NOMO-1 treated with DMSO at 0.1 percent for 48 hours (cell line): ENCODE measurements at regions not wholly inside any gene's neighbourhood (a gene's known extent, or its start where the extent isn't known, plus 50 kb on each side); places are given as distances from the start of the nearest gene placed in this dataset.

Experiments
- DNase-seq: peaks from one replicate; lab custom pipeline; 2025; ENCODE audit not compliant: unreplicated experiment; lab: John Stamatoyannopoulos, UW

DNA sequence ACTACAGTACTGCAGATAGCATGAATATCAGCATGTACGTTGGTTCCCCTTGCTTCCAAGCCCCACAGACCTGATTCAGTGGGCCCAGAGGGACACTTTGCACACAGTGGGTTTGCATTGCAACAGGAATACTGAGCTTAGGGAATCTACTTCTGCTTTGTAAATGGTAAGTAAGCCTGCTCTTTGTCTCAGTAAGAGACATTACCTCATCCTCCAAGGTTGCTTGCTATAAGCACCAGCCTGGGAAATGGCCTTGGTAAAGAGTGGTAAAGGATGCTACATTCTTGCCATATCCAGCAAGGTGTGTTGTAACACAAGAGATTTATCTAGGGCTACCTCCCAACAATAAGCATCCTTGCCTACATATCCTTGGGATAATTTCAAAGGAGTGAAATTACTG is 730.5 kb downstream of the INHBA start:
- no peak for DNase-seq

DNA sequence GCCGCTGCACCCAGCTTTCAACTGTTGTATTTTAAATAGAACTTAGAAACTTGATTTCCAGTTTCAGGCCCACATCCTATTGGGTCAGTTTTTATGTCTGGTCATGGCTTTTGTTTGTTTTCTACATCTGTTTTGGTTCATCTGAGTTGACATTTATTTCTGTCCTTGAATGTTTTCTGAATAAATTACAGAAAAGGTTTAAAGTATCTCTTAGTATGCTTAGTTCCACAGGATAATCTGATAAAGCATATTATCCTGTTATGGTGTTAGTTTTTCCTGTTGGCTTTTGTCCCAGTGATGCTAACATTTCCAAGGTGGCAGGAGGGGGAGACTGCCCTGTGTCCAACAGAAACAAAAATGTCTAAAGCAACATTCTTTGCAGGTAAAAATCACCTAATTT is 733.2 kb downstream of the INHBA start:
- DNase-seq, result no peak

DNA sequence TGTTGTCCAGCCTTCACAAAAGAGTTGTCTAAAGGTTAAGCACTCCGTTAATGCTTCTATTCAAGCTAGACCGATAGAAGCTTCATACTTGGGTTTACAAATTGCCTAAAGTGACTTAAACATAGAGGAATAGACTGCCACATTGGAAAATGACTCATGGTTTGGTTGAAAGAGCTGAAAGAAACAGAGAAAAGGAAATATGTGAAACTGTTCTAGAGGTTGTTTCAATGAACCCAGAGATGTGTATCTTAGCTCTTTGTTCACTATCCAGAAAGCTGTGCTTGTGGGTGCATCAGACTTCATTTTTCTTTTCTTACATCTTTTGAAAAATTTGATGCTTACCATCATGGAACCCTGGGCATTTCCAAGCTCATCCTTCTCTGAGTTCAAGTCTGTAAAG is 736.2 kb downstream of the INHBA start:
- no peak for DNase-seq

DNA sequence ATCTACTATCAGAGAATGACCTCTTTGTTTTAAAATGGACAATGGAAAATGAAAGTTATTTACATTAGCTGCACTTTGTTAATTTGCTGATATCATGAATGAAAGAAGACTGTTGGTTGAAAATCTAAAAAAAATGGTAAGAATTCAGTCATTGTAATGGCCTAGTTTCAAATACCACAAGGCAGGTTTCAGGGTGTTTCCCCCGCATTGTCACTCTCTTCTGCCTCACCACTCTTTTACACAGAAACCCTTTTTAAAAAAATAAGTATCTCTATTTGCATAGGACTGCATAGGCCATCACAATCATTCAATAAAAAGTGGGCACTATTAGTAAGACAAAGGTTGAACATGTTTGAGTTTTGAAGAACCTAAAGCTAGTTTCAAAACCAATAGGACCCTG is 737.1 kb downstream of the INHBA start:
- no peak for DNase-seq

DNA sequence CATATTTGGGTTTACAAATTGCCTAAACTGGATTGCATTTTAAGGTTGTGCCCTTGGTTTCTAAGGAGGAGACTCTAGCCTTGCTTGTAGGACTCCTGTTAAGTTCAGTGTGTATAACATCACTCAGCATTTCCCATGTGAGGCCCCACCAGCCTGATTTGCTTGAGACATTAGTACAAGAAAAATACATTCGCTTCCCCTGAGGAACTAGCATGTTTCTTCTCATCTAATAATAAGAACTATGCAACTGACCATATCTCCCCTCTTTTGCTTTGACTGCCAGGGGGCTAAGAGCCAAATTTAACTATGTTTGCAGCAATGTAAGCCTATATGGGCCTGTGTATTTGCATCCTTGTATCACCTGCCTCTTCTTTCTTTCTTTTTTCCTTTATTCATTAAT is 737.9 kb downstream of the INHBA start:
- no peak for DNase-seq

DNA sequence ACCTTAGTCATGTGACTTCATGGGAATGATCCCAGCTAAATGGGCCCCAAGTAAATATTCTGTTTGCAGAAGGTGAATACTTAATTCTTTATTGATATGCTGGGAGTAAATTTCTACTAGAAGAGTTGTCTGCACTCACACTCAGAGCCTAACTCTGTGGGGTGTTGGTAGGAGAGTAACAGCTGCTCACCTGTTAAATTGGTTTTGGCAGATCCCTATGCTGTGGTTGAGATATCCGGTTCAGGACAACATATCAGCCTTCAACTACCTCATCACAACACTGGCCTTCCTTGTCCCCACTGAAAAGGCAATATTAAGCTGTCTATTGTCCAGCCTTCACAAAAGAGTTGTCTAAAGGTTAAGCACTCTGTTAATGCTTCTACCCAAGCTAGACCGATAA is 738.3 kb downstream of the INHBA start:
- no peak for DNase-seq

DNA sequence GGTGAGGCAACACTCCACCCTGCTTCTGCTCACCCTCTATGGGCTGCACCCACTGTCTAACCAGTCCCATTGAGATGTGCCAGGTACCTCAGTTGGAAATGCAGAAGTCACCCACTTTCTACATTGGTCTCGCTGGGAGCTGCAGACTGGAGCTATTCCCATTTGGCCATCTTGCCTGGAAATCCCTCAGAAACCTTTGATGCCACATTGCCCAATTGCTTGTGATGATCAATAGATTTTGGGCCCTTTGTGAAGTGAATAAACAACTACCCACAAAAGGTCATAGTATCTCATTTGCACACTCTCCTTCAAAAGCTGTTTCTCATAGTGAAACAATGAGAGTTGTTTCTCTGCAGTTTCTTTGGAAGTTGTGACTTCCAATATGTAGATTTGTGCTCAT is 742.9 kb downstream of the INHBA start:
- no peak for DNase-seq

DNA sequence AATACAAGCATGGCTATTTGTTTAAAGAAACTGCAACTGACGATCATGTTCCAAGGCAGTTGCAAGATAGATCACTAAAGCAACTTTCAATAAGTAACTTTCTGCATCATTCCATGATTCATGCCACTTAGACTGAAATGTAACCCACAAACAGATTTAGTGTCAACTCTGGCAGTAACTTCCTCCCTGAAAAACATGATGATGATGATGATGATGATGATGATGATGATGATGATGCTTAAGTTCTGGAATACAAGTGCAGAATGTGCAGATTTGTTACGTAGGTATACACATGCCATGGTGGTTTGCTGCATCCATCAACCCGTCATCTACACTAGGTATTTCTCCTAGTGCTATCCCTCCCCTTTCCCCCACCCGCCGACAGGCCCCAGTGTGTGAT is 754.7 kb downstream of the INHBA start:
- DNase-seq, result no peak

DNA sequence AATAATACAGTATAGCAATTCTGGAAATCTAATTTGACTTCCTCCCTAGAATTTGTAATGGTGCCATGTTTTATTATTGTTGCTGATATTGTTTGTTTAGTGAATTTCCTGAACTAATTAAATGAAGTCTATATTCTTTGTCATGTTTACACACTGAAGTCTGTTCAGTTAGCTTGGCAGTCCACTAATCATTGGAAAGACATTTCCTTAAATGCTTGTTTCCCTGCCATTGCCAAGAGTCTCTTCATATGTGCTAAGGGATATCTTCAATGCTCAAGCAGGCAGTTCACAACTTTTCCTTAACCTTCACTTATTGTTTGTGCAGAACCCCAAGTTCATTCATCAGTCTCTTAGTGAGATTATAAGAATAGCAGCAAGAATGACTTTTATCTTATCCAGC is 755.3 kb downstream of the INHBA start:
- DNase-seq, result no peak

DNA sequence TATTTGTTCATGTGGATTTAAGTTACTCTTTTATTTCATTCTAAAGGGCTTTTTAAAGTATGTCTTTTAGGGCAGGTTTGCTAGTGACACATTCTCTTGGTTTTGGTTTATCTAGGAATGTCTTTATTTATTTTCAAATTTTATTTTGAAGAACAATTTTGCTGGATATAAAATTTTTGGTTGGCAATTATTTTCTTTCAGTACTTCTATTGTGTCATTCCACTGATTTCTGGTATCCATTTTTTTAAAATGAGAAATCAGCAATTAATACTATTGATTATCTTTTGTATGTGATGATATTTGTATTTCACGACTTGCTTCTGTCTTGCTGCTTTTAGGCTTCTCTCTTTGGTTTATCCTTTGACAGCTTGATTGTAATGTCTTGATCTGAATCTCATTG is 756.3 kb downstream of the INHBA start:
- DNase-seq, result no peak

DNA sequence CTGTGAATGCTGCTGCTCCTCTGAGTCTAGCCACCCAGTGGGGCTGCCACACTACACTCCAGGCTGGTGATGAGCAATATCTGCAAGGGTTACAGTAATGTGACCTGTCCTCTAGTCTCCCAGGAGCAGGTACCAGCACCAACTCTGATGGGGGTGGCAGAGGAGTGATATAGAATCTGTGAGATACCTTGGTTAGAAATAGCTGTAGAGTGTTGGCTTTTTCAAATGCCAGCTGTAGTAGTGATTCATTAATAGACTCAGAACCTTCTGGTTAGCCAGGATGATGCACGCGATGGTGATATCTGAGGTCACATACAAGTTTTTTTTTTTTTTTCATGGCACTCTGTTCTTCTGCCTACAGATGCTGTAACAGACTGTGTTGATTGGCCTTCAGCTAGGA is 757.1 kb downstream of the INHBA start:
- DNase-seq, result no peak

DNA sequence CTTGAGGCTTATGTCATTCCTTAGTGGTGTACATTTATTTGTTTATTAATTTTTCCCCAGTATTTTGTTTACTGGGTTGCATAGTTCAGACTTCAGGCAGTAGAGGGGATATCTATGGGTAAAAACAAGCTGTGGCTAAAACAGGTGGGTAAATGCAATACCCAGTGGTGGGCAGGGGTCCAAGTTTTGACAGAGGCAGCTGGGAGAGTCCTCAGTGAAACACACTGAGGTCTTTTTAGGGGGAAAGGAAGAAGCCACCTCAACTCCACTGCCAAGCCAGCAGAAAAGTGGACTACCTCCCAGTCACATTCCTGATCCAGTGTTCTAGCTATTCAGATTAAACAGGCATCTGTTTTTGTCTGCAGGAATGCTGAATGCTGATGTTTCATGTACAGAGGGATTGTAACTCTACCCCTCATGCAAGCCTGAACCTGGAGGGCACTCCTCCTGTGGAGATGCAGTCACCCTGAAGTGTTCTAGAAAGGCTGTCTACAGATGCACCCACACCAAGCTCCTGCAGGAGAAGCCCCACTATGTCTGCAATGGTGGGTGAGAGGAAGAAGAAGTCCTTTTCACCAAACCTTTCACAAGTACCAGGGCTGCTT is 757.8 kb downstream of the INHBA start:
- DNase-seq, result no peak

DNA sequence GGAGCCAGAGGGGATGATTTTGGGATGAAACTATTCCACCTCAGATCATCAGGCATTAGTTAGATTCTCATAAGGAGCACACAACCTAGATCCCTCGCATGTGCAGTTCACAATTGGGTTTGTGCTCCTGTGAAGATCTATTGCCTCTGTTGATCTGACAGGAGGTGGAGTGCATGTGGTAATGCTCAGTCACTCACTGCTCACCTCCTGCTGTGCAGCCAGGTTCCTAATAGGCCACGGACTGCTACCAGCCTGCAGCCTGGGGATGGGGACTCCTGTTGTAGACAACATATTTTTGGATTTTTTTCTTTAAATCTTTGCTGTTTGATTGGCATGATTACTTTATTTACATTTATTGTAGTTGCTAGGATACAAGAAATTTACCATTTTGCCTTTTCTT is 765.0 kb downstream of the INHBA start:
- no peak for DNase-seq

DNA sequence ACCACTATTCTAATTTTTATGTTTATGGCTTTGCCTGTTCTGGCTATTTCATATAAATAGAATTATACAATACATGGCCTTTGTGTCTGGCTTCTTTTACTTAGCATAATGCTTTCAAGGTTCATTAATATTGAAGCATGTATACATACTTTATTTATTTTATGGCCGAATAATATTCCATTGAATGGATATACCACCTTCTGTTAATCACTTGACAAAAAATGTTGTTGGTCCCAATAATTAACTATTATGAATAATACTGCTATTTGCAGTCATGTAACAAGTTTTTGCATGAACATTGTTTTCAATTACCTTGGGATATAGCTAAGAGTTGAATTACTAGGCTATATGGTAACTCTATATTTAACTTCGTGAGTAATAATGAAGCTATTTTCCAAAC is 767.5 kb downstream of the INHBA start:
- DNase-seq, result no peak

DNA sequence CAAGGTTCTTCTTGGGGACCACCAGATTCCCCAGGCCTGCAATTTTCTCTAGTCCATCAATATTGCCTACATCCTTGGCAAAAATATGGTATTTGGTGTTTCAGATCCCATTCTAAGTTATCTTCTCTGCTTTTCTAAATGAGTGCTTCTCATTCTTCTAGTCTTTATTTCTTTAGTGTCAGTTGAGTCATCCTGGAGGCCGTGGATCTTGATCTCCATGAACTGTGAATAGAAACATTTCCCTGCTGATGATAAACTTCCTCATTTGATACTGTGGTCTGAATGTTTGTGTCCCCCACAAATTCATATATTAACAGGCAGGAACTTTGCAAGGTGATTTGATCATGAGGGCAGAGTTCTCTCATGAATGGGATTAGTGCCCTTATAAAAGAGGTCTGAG is 779.3 kb downstream of the INHBA start:
- no peak for DNase-seq

DNA sequence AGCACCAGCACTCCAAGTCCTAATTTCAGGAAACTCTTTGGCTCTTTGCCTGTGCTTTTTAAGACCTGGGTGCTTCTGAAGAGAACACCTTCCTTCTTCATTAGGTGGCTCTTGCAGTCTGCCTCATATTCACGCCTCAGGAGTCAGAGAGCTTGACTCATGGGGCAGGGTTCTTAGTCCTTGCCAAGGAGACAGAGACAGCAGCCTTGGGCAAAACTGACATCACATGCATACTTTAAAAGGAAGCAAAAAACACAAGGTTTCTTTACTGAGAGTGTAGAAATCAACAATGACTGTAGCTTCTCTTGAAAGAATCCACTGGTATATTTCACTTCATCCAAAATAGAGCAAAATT is 780.6 kb downstream of the INHBA start:
- DNase-seq, result no peak

DNA sequence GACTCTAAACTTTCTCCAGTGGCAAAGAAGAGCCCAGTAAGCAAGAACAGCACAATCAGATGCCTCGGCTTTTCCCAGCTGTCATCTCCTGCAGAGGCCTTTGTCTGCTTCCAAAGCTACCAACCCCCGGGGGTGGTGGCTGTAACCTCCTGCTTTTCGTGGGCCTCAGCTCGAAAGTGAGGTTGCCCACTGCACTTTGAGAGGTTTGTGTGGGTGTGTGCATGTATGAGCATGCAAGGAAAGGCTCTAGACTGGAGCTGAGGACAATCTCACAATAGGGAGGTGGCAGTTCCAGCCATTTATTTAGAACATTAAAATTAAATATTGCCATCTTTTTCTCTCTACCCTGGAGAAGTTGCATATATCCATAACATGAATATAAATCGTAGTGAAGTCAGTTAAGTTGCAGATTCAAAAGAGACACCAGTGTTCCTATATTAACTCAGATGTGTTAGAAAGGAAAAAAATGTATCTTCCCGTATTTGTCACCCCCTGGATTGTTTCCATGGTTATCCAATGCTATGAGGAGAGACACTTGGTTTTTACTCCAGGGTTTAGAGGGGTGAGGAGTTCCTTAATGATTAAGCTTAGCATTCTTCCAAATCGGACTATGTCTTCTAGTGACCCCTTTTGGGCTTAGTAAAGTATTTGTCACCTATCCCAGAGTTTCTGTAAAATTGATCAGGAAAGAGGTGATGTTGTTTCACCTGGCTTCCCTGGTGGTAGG is 781.1 kb downstream of the INHBA start:
- DNase-seq, result no peak

DNA sequence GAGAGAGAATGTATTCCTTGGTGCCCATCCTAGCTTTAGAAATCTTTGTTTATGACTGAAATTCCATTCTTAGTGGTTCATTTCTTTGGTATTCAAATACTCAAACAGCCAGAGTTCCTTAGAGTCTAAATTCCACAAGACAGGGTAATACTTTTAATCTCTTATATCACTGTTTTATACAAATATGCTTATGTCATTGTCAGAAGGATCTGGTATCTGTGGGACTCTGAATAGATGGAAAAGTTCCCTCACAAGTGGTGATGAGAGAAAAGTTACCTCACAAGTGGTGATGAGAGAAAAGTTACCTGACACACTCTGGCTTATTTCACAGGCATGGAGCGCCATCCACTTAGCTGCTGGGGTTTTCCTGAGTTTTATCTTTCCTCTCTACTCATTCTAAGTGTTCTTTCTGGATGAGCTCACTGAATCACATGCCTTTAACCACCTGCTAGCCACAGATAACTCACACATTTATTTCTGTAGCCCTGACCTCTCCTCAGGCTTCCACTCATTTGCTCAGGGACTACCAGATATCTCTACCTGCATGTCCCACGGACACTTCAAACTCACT is 784.0 kb downstream of the SUGCT start:
- no peak for DNase-seq

DNA sequence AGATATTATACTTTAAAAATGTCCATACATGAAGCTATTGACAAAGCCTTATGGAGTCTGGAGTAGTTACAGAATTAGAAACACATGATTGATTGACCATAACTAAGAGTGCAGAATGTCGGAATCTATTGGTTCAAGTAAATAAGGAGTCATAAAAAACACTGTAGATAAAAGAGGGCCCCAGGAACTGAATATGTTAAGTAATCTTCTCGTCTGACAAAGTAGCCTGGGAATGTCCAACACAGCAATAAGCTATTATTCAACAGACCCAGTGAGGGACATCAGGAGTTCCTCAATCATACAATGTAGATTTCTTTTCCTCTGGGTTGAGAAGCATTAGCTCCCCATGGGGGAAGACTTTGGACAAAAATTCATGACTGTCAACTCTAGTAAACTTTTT is 782.0 kb downstream of the SUGCT start:
- no peak for DNase-seq

DNA sequence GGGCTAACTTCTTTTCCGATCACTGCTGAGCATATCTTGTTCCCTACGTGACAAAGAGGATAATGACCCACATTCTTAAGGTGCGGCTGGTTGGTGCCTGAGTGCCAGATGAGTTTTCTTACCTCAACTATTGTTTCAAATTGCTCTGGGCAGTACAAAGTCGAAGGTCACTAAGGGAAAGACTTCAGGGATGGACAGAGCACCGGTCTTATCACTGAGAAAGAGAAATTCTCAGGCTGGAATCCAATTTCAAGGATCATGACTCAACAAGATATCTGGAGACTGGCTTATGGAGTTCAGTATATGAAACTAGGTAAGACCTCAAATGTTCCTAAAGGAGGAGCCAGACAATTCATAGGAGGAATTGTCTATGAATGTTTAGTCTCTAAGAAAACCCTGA is 780.3 kb downstream of the SUGCT start:
- no peak for DNase-seq
